SK-N-SH treated with all-trans-retinoic acid at 6 μM for 48 hours (cell line): ENCODE measurements at regions not wholly inside any gene's neighbourhood (a gene's known extent, or its start where the extent isn't known, plus 50 kb on each side); places are given as distances from the start of the nearest gene placed in this dataset.

Source experiments
- ATAC-seq: fragments of 200-7000 bp; cut with Tn5 transposase; 3 replicates; pipeline ENCODE4 v1.9.1; 2020; ENCODE audit warnings: mild to moderate bottlenecking, moderate library complexity
- ARNTL ChIP-seq: fragments of 450-650 bp; formaldehyde crosslinking; IDR thresholded peaks from 2 replicates; pipeline ENCODE4 v1.5.0; 2020; ENCODE audit warnings: low read depth, mild to moderate bottlenecking, moderate library complexity, borderline replicate concordance
- CSDC2 ChIP-seq: fragments of 250-450 bp; sonication (Bioruptor Pico); IDR thresholded peaks from 2 replicates; pipeline ENCODE4 v1.5.0; 2020; ENCODE audit warnings: mild to moderate bottlenecking, moderate library complexity
- ESRRG ChIP-seq: fragments of 250-450 bp; sonication (Bioruptor Pico); IDR thresholded peaks from 2 replicates; pipeline ENCODE4 v1.6.1; 2021; ENCODE audit warnings: mild to moderate bottlenecking
- ISL1 ChIP-seq: fragments of 250-450 bp; sonication (Bioruptor Pico); IDR thresholded peaks from 2 replicates; pipeline ENCODE4 v2.1.2; 2022; ENCODE audit warnings: mild to moderate bottlenecking, moderate library complexity
- OSR1 ChIP-seq: fragments of 250-450 bp; sonication (Bioruptor Pico); IDR thresholded peaks from 2 replicates; pipeline ENCODE4 v1.8.0; 2022; ENCODE audit warnings: moderate library complexity, mild to moderate bottlenecking, inconsistent platforms
- RARB ChIP-seq: fragments of 250-450 bp; sonication (Bioruptor Pico); IDR thresholded peaks from 2 replicates; pipeline ENCODE4 v1.8.0; 2021; ENCODE audit warnings: mild to moderate bottlenecking, moderate library complexity
- TCF4 ChIP-seq: fragments of 250-450 bp; sonication (Bioruptor Pico); IDR thresholded peaks from 2 replicates; pipeline ENCODE4 v1.8.0; 2021; ENCODE audit warnings: mild to moderate bottlenecking, moderate library complexity, borderline replicate concordance
- ZC3H10 ChIP-seq: fragments of 250-450 bp; sonication (Bioruptor Pico); IDR thresholded peaks from 2 replicates; pipeline ENCODE4 v1.5.1; 2021; ENCODE audit warnings: mild to moderate bottlenecking, moderate library complexity
- ZFP30 ChIP-seq: fragments of 450-650 bp; formaldehyde crosslinking; IDR thresholded peaks from 2 replicates; pipeline ENCODE4 v1.5.0; 2022; ENCODE audit warnings: mild to moderate bottlenecking, moderate library complexity
- ZNF565 ChIP-seq: fragments of 450-650 bp; formaldehyde crosslinking; conservative IDR thresholded peaks from 2 replicates; pipeline ENCODE4 v1.5.0; 2020; ENCODE audit warnings: low read depth, mild to moderate bottlenecking, moderate library complexity
- ZNF70 ChIP-seq: fragments of 450-650 bp; formaldehyde crosslinking; IDR thresholded peaks from 2 replicates; pipeline ENCODE4 v1.5.0; 2020; ENCODE audit warnings: mild to moderate bottlenecking, moderate library complexity
- ZNF8 ChIP-seq: fragments of 450-650 bp; formaldehyde crosslinking; IDR thresholded peaks from 2 replicates; pipeline ENCODE4 v1.5.0; 2020; ENCODE audit warnings: mild to moderate bottlenecking, moderate library complexity
- TF ChIP-seq, protein P1 (sequence below): fragments of 250-450 bp; sonication (Bioruptor Pico); IDR thresholded peaks from 2 replicates; pipeline ENCODE4 v1.5.1; 2020; ENCODE audit warnings: low read depth, mild to moderate bottlenecking, moderate library complexity
- TF ChIP-seq, protein P2 (sequence below): fragments of 250-450 bp; sonication (Bioruptor Pico); IDR thresholded peaks from 2 replicates; pipeline ENCODE4 v1.5.1; 2021; ENCODE audit warnings: mild to moderate bottlenecking, moderate library complexity
- TF ChIP-seq, protein P3 (sequence below): fragments of 250-450 bp; sonication (Bioruptor Pico); IDR thresholded peaks from 2 replicates; pipeline ENCODE4 v1.5.0; 2020; ENCODE audit warnings: mild to moderate bottlenecking, moderate library complexity
- TF ChIP-seq, protein P4 (sequence below): fragments of 250-450 bp; sonication (Bioruptor Pico); IDR thresholded peaks from 2 replicates; pipeline ENCODE4 v1.8.0; 2020; ENCODE audit warnings: mild to moderate bottlenecking, moderate library complexity, borderline replicate concordance
- TF ChIP-seq, protein P5 (sequence below): fragments of 250-450 bp; sonication (Bioruptor Pico); IDR thresholded peaks from 2 replicates; pipeline ENCODE4 v1.8.0; 2021; ENCODE audit warnings: low read depth, mild to moderate bottlenecking, moderate library complexity, borderline replicate concordance

DNA sequence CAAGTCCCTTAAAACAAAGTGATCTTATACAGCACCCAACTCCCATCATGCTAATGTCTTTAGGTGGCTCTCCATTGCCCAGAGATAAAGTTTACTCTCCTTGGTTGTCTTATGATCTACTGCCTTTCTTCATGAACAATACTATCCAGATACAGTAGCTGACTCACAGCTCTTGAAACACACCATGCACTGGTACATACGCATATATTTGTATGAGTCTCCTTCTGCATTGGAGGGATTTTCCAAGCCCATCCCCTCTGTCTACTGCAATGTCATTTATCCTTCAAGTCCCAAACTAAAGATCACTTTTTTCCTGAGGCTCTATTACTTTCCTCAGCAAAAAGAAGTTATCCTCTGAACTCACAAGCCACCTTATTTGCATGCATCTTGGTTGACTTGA is 84.7 kb upstream of the LRATD1 start (continued):
- no peak for TF ChIP-seq ISL1
- no peak for TF ChIP-seq ARNTL (CRISPR knock-in tag)
- no peak for TF ChIP-seq ZNF8 (CRISPR knock-in tag)
- TF ChIP-seq, protein P1, sequence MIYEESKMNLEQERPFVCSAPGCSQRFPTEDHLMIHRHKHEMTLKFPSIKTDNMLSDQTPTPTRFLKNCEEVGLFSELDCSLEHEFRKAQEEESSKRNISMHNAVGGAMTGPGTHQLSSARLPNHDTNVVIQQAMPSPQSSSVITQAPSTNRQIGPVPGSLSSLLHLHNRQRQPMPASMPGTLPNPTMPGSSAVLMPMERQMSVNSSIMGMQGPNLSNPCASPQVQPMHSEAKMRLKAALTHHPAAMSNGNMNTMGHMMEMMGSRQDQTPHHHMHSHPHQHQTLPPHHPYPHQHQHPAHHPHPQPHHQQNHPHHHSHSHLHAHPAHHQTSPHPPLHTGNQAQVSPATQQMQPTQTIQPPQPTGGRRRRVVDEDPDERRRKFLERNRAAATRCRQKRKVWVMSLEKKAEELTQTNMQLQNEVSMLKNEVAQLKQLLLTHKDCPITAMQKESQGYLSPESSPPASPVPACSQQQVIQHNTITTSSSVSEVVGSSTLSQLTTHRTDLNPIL (CRISPR knock-in tag): no peak
- TF ChIP-seq RARB: no peak

DNA sequence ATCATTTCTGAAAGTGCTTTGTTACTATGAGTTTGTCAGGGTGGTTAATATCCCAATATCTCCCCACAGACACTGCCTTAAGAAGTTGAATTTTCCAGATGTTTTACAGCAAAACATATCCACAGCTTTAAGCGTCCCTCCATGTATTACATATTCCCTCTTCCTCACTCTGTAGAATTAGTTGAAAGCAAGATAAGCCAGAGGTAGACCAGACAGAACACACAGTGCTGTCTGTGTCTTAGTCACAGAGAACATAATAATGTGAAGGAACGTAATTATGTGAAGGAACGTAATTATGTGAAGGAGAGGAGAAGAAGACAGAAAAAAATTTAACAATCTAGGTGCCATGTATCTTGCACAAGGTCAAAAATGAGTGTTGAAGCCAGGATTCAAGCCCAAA is 81.9 kb upstream of the LRATD1 start:
- ATAC-seq: no peak
- TF ChIP-seq TCF4 (CRISPR knock-in tag): no peak

DNA sequence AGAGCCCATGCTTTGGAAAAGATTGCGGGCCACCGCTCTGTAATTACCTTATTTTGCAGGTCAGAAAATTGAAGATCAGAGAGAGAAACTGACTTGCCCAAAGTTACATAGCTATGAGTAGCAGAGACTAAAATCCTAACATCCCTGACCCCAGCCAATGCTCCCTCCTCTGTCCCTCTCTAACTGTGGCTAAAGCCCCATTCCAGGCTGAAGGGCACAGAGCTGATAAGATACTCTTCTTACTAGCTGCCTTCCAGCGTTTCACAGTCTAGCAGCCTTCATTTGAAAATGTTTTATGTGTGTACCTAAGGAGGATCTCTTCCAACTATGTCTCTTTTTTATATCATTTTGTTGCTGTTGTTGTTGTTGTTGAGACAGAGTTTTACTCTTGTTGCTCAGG is 81.4 kb upstream of the LRATD1 start:
- no peak for ATAC-seq
- no peak for TF ChIP-seq ZC3H10

DNA sequence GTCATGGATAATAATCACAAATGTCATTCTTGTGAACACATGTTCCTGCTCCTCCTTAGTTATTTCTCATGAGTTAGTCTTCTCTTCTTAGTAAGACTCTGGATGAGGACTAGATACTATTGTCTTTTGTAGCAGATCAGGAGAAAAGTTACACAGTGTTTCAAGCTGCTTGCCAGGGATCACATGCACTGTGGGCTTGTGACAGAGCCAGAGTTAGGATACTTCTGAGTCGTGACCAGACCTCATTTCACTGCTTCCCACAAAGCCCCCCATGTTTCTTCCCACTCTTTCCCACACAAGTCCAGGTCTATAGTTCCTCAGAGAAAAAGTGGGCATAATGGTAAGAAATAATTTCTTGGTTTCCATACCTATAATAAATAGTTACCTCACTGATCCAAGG is 80.2 kb upstream of the LRATD1 start:
- no peak for TF ChIP-seq ZNF565 (CRISPR knock-in tag)
- TF ChIP-seq, protein P1 (CRISPR knock-in tag): no peak
- TF ChIP-seq, protein P2, sequence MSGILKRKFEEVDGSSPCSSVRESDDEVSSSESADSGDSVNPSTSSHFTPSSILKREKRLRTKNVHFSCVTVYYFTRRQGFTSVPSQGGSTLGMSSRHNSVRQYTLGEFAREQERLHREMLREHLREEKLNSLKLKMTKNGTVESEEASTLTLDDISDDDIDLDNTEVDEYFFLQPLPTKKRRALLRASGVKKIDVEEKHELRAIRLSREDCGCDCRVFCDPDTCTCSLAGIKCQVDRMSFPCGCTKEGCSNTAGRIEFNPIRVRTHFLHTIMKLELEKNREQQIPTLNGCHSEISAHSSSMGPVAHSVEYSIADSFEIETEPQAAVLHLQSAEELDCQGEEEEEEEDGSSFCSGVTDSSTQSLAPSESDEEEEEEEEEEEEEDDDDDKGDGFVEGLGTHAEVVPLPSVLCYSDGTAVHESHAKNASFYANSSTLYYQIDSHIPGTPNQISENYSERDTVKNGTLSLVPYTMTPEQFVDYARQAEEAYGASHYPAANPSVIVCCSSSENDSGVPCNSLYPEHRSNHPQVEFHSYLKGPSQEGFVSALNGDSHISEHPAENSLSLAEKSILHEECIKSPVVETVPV (CRISPR knock-in tag): no peak
- TF ChIP-seq ESRRG (CRISPR knock-in tag): no peak
- no peak for TF ChIP-seq ZFP30 (CRISPR knock-in tag)
- TF ChIP-seq CSDC2 (CRISPR knock-in tag): no peak
- TF ChIP-seq ZC3H10: no peak
- no peak for TF ChIP-seq ZNF8 (CRISPR knock-in tag)
- TF ChIP-seq, protein P3, sequence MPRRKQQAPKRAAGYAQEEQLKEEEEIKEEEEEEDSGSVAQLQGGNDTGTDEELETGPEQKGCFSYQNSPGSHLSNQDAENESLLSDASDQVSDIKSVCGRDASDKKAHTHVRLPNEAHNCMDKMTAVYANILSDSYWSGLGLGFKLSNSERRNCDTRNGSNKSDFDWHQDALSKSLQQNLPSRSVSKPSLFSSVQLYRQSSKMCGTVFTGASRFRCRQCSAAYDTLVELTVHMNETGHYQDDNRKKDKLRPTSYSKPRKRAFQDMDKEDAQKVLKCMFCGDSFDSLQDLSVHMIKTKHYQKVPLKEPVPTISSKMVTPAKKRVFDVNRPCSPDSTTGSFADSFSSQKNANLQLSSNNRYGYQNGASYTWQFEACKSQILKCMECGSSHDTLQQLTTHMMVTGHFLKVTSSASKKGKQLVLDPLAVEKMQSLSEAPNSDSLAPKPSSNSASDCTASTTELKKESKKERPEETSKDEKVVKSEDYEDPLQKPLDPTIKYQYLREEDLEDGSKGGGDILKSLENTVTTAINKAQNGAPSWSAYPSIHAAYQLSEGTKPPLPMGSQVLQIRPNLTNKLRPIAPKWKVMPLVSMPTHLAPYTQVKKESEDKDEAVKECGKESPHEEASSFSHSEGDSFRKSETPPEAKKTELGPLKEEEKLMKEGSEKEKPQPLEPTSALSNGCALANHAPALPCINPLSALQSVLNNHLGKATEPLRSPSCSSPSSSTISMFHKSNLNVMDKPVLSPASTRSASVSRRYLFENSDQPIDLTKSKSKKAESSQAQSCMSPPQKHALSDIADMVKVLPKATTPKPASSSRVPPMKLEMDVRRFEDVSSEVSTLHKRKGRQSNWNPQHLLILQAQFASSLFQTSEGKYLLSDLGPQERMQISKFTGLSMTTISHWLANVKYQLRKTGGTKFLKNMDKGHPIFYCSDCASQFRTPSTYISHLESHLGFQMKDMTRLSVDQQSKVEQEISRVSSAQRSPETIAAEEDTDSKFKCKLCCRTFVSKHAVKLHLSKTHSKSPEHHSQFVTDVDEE (CRISPR knock-in tag): no peak
- TF ChIP-seq ZNF70 (CRISPR knock-in tag): no peak
- TF ChIP-seq, protein P4, sequence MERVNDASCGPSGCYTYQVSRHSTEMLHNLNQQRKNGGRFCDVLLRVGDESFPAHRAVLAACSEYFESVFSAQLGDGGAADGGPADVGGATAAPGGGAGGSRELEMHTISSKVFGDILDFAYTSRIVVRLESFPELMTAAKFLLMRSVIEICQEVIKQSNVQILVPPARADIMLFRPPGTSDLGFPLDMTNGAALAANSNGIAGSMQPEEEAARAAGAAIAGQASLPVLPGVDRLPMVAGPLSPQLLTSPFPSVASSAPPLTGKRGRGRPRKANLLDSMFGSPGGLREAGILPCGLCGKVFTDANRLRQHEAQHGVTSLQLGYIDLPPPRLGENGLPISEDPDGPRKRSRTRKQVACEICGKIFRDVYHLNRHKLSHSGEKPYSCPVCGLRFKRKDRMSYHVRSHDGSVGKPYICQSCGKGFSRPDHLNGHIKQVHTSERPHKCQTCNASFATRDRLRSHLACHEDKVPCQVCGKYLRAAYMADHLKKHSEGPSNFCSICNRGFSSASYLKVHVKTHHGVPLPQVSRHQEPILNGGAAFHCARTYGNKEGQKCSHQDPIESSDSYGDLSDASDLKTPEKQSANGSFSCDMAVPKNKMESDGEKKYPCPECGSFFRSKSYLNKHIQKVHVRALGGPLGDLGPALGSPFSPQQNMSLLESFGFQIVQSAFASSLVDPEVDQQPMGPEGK (CRISPR knock-in tag): no peak
- TF ChIP-seq OSR1: no peak
- ATAC-seq: no peak

DNA sequence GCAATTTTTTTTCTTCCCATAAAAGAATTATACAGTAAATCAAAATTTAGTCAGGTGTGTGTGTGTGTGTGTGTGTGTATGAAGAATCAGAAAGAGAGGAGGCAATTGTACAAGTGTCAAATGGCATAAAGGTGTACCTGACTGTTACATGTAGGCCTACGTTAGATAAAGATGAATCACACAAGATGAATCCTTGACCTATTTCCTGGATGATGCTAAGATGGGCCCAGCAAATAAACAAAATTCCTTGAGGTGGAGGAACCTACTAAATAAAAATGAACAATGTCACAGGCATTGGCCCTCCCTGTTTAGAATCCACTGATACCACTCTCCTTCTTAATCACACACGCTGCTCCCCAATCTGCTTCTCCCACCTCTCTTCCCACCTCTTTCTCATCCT is 79.7 kb upstream of the LRATD1 start:
- no peak for TF ChIP-seq ZNF70 (CRISPR knock-in tag)
- no peak for TF ChIP-seq ESRRG (CRISPR knock-in tag)
- no peak for TF ChIP-seq CSDC2 (CRISPR knock-in tag)
- TF ChIP-seq, protein P5, sequence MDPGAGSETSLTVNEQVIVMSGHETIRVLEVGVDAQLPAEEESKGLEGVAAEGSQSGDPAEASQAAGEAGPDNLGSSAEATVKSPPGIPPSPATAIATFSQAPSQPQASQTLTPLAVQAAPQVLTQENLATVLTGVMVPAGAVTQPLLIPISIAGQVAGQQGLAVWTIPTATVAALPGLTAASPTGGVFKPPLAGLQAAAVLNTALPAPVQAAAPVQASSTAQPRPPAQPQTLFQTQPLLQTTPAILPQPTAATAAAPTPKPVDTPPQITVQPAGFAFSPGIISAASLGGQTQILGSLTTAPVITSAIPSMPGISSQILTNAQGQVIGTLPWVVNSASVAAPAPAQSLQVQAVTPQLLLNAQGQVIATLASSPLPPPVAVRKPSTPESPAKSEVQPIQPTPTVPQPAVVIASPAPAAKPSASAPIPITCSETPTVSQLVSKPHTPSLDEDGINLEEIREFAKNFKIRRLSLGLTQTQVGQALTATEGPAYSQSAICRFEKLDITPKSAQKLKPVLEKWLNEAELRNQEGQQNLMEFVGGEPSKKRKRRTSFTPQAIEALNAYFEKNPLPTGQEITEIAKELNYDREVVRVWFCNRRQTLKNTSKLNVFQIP (CRISPR knock-in tag): no peak
- no peak for TF ChIP-seq ARNTL (CRISPR knock-in tag)
- no peak for ATAC-seq
